Cardiac septum (tissue), 1 donor: ENCODE measurements at regions not wholly inside any gene's neighbourhood (a gene's known extent, or its start where the extent isn't known, plus 50 kb on each side); places are given as distances from the start of the nearest gene placed in this dataset.
"Not testable (repeated sequence)": the region's sequence is repeated elsewhere in the genome, so short reads cannot be mapped to it uniquely, and the experiment has no call there.

Experiments
- DNase-seq: peaks from one replicate; pipeline ENCODE4 v3.0.0-alpha.2; 2020; ENCODE audit warnings: low spot score
- intact Hi-C: fragments of 100-400 bp; cut with DNase I; formaldehyde crosslinking; loops from one replicate; pipeline ENCODE4 v1.14.0; 2022
- donor health status: DM: no; HTN: no; CAD: no.

DNA sequence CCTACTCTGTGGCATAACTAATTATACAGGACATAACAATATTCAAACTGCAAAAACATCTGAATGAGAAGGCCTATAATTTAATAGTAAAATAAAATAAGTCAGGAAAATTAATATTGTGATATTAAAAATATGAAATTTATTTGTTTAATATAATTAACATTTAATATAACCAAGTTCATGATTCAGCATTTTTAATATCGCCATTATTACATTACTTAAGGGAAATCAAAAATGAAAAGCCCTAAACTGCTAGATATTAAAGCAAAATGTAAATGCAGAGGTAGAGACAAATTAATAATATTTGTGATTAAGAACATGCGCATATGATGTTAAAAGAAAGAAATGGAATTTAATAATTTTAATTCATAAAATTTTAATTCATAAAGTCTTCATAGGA lies 683.4 kb upstream of the EYS start:
- DNase-seq, result no peak
- intact Hi-C loops, result no loop called here

DNA sequence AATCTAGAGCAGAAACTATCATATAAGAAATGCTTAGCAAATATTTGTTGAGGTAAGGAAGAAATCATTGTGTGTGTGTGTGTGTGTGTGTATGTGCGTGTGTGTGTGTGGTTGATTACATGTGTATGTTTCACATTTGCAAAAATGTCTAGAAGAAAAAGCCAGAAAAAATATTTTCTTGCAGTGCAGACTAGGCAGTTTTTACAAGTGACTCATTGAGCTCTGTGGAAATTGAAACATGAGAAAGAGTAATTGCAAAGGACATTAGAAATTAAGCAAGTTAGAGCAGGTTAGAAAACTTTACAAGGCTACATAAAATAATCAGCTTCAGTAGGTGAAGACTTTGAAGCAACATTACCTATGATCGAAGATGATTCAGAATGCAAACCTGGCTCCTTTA lies 669.0 kb upstream of the EYS start:
- intact Hi-C loops, result no loop called here
- no peak for DNase-seq

DNA sequence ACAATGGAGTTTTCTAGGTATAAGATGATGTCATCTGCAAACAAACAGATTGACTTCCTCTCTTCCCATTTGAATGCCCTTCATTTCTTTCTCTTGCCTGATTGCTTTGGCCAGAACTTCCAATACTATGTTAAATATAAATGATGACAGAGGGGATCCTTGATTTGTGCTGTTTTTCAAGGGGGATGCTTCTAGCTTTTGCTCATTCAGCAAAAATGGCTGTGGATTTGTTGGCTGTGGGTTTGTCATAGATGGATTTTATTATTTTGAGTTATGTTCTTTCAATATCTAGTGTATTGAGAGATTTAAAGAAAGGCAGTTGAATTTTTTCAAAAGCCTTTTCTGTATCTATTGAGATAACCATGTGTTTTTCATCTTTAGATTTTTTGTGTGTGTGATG lies 662.4 kb upstream of the EYS start:
- intact Hi-C loops, result no loop called here
- DNase-seq, result no peak

DNA sequence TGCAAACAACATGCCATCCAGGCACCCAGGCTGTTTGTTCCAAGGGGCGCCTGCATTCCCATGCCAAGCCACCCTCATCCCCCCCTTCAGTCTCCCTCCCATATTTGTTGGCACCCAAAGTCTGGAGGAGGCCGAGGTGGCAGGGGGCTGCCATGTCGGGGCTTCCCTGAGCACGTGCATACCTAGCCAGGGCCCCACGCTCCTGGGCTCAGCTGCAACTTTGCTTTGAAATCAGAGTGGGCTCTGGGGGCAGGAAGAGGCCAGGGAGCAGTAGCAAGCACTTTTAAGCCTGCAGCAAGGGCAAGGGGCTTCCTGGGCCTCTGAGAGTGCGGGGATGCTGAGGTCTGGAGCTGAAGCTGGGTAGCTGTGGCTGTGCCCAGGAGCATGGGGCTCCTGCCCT lies 655.9 kb upstream of the EYS start:
- intact Hi-C loops, result no loop called here
- no peak for DNase-seq

DNA sequence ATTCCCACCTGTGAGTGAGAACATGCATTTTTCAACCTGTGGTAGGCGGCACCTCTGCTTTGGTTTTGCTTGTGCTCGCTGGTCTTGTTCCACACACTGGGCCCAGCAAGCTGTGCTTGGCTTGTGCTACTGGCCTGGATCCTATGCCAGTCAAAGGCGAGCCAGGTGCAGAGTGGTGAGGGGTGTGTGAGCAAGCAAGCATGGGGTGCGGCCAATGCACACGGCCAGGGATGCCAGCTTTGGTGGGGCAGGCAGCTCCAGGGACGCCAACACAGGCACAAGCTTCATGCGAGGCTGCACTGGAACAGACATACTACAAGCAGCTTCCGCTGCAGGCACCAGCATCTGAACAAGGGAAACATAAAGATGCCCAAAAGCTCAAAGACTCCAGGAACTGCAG lies 654.9 kb upstream of the EYS start:
- DNase-seq, result no peak
- intact Hi-C loops, result no loop called here

DNA sequence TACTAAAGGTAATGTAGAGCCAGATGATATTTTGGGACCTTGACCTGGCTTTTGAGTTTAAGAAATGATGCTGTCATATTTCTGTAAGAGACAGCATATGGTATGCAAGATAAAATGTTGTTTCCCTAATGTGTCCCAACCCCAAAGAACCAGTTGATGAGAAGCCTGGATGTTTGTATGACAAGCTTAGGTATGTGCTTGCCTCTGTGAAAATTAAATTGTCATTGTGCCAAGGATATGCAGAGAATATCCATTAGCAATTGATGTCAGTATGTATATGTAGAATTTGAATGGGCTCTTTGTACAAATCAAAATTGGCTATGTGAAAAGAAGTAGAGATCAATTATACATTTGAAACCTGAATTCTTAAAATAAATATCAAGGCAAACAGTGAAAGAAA lies 650.8 kb upstream of the EYS start:
- intact Hi-C loops, result no loop called here
- DNase-seq, result no peak

DNA sequence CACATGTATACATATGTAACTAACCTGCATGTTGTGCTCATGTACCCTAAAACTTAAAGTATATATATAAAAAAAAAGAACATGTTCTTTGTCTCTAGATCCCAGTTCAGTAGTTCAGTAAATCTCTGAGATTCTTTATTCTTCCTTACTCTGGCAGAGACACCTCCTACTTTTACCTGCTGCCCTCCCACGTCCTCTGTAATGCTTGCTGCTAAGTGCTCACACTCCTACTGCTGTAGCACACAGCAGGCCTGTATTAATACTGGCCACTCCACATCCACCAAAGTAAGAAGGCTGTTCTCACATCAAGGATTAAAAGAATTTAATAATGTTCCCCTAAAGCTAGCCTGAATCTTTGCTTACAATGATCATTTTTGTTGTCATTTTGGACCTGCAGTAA lies 648.4 kb upstream of the EYS start:
- intact Hi-C loops, result no loop called here
- DNase-seq, result no peak

DNA sequence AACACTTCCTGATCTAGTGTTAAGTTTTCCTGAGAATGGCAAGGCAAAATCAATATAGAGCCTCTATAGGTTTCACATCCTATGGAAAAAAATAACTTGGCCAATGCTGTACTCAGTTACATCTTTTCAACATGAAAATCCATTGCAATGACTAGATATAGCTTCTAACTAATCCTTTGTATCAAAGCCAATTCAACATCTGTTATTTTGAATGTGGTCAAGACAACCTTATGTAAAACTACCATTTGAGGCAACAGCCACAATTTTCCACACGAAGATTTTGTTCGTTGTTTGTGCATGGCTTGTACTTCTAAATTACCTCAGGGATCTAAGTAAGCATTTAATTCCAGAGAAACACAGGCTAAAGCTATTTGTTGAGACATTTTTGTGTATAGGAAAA lies 637.8 kb upstream of the EYS start:
- intact Hi-C loops, result no loop called here
- DNase-seq, result no peak

DNA sequence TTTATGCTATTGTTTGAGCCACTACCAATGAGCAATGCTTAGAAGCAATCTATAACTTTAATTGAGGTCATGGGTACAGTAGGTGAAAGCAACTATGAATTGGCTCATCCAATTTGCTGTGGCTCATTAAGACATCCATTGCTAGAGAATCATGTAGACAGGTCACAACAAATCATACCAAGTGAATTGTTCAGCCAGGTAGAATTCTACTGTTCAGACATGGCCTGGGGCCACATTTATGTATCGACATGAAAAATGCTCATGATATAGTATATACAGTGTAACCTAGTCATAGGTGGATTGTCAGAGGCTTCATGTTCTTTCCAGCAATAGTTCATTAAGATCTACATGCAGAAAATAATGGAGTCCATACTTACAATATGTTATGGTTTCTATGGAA lies 633.7 kb upstream of the EYS start:
- intact Hi-C loops, result no loop called here
- DNase-seq, result no peak

DNA sequence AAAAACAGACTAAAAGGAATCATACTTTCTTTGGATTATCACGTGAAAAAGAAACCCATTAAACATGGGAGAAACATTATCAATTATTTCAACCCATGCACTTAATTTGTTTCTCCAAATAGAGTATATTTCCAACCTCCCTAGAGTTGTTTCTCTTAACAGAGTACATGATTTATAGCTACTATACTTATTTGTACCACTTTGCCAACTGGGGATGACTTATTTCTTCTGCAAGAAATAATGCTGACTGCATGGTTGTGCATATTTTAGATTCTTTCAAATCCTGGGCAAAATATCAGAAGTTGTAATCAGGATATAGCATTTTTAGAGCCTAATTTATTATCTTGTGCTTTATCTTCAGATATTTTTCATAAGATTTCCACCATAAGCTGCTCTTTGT lies 629.1 kb upstream of the EYS start:
- intact Hi-C loops, result no loop called here
- DNase-seq, result no peak

DNA sequence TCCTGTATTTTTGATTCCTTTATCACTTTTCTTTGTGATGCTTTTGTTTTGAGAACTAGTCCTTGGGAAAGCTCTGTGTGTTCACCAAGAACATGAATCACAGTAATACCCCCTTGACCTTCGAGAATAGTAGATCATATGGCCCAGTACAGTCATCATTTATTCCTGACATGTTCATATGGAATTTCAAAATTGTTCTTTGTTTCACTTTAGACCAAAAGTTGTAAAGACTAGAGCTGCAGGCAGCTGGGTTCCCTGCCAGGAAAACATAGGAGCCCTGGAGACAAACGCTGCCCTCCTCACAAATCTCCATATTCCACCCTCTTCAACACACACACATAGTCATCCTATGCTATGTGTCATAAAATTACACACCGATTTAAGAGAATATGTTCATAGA lies 621.2 kb upstream of the EYS start:
- intact Hi-C loops, result no loop called here

DNA sequence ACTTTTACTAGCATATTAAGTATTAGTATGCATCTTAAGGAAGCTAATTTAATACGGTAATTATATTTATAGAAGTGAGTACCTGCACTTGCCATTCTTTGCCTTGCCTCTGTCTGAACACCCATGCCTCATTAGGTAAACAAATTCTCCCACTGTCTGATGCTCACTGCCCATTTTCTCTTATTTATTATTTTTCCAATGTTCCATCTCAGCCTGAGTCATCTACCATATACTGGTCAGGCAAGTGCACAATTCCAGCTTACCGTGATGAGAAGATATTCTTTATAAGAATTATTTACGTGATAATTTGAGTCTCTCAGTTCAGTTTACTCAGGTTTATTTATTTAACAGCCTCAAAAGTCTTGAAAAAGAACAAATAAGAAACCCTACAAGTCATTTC lies 619.2 kb upstream of the EYS start:
- no peak for DNase-seq
- intact Hi-C loops, result no loop called here

More for the DNA sequence above, 621.2 kb upstream of the EYS start:
- no peak for DNase-seq

DNA sequence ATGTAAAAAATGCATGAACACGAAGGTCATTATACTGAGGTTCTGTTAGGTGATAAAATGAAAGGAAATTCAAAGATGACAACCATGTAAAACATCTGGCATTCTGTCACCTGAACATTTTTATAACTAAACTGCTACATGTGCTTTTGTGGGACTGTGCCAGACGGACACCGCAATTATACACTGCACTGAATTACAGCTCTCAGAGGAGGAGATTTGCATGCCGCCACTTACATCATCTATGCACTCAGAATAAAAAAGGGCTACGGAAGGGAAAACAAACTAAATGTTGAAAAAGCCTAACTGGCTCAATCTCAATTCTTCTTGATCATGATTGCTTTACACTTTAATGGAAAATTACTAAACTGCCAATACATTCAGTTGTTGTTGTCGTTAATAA lies 614.0 kb upstream of the EYS start:
- no peak for DNase-seq

DNA sequence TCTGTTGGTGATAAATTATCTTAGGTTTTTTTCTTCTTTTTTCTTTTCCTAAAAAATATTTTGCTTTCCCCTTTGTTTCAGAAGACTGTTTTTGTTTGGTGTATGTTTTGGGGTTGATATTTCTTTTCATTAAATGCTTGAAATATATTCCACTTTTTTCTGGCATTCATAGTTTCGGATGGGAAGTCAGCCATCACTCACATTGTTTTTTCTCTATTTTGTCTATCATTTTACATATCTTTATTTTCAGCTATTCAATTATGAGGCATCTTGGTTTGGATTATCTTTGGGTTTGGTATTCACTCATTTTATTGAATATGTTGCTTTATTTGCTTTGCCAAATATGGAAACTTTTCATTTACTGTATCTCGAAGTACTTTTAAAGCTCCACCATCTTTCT lies 600.5 kb upstream of the EYS start:
- intact Hi-C loops, result no loop called here
- no peak for DNase-seq

More for the DNA sequence above, 614.0 kb upstream of the EYS start:
- intact Hi-C loops, result no loop called here

DNA sequence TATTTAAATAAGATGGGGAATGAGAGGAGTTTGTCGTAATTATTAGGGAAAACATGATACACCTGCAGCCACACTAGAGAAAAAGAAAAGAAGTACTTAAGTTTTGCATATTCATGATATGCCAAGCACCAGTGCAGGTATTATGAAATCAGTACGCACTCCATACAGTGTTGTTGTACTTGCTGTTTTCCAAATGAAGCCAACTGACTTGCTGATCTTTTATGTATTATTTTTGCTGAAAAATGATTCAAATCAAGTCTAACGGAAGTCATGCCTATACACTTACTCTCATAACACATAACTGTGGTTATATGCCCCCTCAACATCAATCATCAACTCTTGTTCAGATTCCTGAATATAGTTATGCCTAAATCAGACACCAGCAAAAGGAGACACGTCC lies 584.9 kb upstream of the EYS start:
- intact Hi-C loops, result no loop called here
- no peak for DNase-seq

DNA sequence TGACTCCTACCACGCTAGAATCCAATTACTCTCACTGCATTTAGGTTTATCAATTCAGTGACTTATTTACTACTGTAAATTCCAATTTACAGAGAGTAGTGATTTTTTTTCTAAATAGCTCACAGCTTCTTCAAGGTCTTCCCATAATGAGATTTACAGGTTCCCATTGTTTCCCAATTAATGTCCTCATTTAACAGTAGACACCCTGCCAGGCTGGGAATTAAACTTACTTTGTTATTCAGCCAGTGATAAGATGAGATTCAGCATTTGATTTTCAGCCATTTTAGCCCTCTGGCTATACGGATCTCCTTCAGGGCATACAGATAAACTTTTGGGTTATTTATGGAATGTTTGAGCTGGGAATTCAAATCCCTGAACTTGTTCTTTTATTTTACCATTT lies 582.9 kb upstream of the EYS start:
- intact Hi-C loops, result no loop called here
- no peak for DNase-seq

DNA sequence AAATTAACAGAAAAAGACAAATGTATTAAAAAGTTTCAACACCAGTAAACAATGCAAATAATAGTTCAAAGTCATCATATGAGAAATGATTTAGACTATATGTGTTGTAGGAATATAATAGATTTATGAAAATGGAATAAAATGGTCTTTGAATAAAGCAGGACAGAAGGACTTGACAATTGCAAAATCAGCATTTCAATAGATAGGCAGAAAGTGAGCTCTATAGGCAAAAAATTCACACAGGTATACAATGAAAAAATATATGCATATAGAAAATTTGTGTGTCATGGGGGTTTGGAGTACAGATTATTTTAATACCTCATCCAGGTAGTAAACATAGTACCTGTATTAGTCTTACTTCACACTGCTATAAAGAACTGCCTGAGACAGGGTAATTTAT lies 571.1 kb upstream of the EYS start:
- intact Hi-C loops, result no loop called here
- no peak for DNase-seq

DNA sequence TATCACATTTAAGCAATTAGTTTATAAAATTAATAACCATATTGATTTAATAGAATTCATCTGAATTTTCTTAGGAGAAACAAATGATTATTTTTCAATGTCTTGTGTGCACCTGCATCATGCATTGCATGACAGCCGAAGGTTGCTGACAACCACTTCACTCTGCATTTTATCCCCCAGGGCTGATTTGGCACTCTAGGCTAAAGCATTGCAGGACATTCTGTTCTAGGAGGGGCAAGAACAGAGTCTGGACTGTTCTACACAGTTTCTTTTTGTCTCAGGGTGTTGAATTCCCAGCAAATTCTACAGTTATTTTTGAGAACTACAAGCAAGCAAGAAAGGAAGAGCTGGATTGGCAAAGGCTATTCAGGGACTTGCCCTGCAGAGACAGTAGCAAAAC lies 570.4 kb upstream of the EYS start:
- DNase-seq, result no peak
- intact Hi-C loops, result no loop called here

DNA sequence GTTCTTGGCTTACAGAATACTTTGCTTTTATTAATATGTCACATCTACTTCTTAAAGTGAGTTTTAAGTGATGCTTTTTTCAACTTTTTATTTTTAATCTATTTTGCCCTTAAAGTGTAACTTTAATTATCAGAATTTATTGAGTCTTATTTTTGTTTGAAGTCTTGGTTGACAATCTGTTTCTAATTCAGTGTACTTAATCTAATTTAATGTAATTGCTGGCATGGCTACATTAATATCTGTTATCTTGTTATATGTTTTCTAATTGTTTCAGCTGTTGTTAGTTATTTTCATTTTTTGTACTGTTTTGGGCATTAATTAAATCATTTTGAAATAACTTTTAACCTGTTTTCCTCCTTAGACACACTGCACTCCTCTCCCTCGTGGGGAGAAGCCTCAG lies 558.7 kb upstream of the EYS start:
- intact Hi-C loops, result no loop called here
- DNase-seq, result no peak

DNA sequence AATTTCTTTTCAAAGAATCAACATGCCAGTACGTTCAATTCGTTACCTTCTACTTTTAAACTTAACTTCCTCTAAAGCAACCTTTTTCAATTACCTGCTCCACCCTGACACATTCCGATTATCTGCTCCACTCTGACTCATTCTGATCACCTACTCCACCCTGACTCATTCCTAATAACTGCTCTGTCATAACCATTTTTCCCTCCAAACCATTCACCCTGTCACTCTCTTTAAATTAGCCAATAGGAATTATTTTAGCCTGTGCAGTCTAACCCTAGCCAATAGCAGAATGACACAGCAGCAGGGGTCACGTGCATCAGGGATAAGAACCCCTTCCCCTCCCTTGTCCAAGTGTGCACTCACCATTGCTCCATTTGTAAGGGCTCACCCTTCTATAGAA lies 557.4 kb upstream of the EYS start:
- intact Hi-C loops, result no loop called here
- no peak for DNase-seq

DNA sequence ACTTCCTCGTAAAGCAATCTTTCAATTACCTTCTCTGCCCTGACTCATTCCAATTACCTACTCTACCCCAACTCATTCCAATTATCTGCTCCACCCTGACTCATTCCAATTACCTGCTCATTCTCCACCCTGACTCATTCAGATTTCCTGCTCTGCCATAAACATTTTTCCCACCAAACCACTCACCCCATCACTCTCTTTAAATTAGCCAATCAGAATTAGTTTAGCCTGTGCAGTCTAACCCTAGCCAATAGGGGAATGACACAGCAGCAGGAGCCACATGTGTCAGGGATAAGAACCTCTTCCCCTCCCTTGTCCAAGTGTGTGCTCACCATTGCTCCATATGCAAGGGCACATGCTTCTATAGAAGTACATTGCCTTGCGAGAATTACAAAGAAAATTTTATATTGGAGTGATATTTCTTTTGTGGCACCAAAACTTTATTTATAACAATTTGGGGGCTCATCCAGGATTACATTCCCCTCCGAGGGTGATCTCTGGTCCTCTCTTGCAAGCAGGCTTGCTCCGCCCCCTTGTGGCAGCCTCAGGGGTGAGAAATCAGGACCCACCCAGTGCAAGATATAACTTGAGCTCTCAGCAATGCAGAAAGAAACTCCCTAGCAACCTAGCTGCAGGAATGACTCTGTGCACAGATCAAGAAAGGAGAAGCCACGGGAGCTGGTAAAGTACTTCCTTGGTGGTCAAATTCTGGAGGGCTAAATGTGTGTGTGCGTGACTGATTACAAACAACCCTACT lies 551.9 kb upstream of the EYS start:
- DNase-seq, intact Hi-C loops: not testable (repeated sequence)

DNA sequence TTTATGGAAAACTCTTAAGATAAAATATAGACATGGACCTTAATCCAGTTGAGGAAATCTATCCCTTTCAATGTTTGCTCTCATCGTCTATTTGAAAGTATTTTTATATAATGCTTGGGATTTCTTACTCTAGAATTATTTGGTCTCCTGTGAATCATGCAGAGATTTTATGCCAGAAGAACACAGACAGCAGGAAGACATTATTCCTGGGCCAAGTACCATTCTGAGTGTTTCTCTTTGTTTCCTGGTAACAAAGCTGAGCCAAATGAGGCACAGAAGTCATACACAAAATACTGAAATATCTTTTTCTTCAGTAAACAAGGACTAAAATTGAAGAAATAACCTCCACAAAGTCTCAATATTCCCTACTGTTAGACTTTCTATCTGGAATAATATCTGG lies 538.2 kb upstream of the EYS start:
- intact Hi-C loops, result no loop called here

More for the DNA sequence above, 538.2 kb upstream of the EYS start:
- DNase-seq, result no peak
